GM18861 (cell line): ENCODE measurements at regions not wholly inside any gene's neighbourhood (a gene's known extent, or its start where the extent isn't known, plus 50 kb on each side); places are given as distances from the start of the nearest gene placed in this dataset.

Experiments
- ATAC-seq: cut with Tn5 transposase; IDR thresholded peaks from one replicate; pipeline ENCODE4 v1.9.1; 2021; ENCODE audit not compliant: unreplicated experiment

DNA sequence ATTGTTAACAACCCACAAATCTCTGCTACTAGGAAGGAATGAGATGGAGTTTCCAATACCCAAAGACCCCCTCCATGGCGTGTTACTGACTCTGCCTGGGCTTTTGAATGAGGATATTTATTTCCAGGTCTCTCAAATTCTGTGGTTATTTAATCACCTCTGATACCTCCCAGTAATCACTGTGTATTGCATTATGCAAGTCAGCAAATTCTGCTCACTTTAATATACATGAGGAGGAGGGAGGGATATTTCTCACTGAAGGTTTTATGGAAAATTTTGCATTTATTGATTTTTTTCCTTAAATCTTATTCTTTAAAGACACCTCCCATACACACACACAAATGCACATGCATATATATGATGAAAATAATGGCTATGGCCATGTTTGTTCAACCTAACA, 962.9 kb downstream of the VRK1 start:
- no peak for ATAC-seq

DNA sequence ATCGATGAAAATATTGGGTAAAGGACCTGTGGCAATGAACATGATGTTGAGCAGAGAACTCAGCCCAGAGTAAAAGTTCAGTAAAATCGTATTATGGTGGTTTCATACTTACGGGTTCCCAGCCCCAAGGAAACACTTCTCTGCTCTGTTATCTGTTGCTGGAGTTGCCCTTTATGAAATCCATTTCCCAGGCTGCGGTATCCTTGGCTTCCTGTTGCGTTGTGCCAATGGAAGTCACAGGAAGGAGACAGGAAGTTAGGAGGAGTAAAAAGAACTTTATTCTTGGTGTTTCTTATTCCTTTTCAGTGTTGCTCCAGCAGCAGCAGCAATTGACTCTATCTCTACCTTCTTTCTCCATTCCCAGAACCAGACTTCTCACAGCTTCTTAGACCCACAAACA, 965.2 kb downstream of the VRK1 start:
- ATAC-seq = no peak

DNA sequence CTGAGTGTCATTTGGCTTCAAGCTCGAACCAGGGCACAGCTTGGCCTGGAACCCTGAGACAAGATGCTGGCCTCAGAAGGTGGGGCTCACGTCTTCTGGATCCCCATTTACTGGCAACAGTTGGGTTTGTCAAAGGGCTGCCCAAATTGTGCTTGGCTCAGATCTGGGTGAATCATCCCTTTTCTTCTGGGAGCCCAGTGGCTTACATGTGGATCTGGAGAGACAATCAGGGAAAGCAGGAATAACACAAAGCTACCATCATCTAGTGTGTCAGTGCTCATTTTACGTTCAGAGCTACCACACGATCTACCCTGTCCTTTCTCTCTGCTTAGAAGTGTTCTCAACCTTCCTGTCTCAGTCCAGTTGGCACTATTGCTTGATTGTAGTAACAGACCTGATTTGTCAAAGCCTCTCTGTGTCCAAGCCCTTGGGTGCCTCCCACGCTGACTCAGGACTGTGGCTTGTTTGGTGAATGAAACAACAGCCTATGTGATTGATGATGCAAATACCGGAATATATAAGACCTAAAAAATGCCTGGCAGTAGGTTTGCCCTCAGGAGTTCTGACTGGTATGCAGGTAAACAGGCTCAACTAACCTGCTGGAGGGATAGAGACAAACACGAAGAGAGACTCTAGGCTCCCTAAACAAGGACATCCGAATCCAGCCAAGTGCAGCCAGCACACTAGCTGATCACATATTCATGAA, 974.3 kb downstream of the VRK1 start:
- ATAC-seq = no peak

DNA sequence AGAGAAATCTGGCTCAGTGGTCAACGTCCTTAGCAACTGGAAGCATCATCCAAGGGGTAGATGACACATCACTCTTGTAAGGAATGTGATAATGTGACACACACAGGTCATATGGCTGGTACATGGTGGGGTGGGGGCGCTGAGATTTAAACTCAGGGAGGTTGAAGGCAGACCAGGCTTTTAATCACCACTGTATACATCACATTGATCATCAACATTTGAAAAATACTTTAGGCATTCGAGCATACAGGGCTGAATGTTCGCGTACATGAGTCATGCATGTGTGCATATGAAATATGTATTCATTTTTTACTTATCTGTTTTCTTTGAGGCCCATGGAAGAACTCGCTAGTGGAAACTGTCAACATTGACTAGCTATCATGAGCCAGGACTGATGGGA, 976.4 kb downstream of the VRK1 start:
- ATAC-seq = no peak

DNA sequence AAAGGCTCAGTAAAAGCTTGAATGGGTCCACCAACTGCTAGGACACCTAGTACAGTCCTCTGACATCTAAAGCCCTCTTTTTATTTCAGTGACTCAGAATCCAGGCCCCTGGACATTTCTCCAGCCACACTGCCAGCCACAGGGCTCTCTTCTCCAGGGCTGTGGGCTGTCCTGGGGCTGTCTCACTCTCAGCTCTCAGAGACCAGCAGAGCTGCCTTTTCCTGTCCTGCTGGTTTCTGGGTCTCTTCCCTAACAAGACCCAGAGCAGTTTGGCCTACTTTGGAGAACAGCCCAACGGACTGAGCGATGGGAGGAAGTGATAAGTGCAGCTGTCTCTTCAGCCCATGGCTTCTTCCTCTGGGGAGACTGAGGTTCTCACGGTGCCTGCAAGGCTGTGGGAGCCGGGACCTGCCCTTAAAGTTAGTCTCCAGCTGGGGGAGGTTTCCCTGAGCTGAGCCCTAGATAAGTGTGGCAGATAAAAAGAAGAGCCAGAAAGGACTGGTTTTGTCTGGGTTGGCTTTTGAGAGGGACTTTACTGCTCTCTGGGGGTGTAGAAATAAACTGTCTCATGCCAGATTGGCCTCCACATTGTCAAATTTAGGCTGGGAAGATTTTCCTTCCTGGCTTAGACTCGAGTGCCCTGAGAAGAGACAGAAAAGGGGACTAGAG, 979.8 kb downstream of the VRK1 start:
- no peak for ATAC-seq

DNA sequence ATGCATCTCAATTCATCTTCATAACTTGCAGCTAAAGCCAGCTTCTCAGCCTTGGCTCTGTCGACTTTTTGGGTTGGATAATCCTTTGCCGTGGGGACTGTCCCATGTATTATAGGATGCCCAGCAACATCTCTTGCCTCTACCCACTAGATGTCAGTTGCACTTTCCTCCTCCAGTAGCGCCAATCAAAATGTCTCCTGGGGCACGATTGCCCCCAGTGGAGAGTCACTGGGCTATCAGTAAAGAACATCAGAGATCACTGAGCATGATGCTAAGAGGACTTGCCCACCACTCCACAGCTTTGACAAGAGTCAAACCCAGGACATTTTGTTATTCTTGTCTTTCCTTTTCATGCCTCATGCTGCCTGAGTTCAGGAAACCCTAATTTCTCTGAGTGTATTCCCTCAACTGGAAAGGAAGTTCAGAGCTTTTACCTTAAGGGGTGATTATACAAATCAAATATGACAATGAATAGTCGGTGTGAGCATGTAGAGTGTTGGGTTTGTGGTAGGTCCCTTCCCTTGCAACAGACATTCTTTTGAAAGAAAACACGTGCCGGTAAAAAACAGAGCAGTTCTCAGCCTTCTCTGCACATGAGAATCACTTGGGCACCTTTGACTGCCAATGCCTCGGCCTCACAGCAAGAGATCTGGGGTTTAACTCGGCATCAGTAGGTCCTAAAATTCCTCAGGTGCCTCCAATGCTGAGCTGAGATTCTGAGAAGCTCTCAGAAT, 980.6 kb downstream of the VRK1 start:
- ATAC-seq = no peak

DNA sequence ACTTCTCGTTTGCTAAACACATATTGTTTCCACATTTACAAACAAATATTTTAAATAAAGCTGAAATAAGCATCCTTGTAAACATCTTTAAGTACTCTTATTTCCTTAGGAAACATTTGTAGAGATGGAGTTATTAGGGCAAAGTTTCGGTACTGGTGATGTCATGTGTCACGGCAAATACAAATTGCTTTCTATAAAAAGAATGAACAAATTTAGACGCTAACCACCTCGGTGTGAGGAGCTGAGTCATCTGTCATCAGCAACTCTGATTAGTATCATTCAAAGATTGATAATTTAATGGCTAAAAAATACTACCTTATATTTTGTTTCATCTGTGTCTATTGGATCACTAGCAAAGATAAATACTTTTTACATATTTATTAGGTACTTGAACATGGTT, 982.0 kb downstream of the VRK1 start:
- ATAC-seq = no peak

DNA sequence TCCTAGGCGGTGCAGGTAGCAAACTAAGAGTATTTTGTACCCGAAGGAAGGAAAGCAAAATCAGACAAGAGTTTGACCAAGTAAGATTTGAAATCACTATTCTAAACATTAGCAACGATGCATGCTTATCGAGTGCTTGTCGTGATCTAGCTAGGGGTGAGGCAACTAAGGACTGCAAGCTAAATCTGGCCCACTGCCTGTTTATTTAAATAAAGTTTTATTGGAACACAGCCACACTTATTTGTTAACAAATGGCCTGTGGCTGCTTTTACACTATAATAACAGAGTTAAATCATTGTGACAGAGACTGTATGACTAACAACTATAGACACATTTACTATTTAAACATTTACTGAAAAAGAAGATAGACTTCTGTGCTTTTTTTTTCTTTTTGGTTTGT, 983.6 kb downstream of the VRK1 start:
- no peak for ATAC-seq

DNA sequence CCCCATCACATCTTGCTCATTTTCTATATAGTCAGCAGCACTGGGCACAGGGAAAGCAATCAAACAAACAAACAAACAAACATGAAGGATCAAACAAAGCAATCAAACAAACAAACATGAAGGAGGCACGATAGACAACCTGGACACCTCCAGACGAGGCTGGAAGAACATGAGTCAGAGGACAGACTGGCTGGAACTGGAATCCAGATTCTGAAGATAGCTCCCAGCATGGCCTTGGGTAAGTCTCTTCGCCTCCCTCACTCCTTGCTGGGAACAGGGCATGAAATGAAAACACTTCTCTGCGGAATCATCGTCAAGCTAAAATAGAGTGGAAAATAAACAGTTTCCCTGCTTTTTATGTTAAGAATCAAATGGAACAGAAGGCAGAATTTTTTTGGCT, 984.8 kb downstream of the VRK1 start:
- ATAC-seq = no peak

DNA sequence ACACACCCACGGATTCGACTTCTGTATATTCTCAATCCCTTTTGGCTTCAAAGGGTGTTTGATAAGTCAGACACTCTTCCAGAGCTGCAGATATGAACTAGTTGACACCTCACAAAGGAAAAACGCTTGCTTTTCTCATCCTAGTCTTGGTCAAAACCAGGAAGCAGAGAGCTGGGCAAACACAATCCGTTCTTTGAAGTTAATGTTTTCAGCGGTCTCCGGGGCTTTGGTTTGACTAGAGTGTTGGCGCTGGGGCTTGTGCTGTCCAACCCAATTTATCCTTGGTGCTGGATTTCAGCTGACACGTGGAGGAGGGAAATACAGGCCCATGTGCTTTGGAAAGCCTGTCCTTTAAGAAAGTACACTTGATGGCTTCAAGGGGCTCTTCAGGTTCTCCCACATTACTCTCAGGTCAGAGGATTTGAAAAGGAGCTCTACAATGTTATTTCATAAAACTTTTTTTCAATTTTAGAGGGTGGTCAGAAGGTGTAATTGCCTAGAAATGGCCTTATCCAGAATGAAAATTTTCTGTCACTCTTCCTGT, 985.8 kb downstream of the VRK1 start:
- ATAC-seq = no peak

DNA sequence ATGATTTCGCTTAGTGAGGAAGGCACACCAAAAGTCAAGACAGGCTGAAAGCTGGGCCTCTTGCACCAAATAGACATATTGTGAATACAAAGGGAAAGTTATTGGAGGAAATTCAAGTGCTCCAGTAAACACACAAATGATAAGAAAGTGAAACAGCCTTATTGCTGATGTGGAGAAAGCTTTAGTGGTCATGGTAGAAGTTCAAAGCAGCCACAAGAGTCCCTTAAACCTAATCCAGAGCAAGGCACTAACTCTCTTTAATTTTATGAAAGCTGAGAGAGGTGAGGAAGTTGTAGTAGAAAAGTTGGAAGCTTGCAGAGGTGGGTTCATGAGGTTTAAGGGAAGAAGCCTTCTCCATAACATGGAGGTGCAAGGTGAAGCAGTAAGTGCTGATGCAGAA, 988.3 kb downstream of the VRK1 start:
- no peak for ATAC-seq

DNA sequence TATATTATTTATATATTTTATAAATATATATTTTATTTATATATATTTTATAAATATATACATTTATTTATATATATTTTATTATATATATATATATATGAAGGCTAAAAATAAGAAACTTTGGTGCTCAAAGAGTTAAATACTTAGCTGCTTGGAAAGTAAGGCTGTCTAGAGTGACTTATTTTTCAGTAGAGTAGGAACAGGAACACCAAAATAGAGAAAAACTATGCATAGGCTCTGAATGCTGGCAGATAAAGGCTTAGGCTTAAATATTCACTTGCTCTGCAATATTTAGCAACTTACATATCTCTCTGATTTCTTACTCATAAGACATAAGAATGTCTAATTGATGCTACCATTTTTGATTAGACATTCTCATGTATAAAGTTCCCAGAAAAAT, 991.2 kb downstream of the VRK1 start:
- ATAC-seq = no peak

DNA sequence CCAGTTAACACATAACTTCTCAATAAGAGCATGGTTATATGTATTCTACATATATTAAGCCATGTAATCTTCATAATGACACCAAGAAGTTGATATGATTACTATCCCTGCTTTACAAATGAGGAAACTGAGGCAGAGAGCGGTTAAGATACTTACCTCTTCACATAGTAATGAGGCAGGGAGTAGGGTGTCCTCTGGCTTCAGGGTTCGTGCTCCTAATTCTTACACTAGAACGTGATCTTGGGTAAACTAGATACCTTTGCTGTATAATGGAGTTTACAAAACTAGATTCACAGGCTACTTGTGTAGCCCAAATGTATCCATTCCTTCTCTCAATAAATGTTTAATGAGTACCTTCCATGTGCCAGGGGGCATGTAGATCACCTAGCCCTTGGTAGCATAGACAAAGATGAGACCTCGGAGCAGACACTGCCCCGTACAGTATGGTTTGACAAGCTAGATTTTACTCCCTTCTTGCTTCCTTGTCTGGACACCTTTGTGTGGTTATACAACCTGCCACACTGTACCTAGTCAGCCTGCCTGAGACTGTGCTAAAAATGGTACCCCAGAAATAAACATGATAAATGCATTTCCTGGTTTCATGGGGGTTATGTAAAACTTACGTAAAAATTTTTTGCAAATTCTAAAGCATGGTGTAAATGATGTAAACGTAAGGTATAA, 991.8 kb downstream of the VRK1 start:
- no peak for ATAC-seq

DNA sequence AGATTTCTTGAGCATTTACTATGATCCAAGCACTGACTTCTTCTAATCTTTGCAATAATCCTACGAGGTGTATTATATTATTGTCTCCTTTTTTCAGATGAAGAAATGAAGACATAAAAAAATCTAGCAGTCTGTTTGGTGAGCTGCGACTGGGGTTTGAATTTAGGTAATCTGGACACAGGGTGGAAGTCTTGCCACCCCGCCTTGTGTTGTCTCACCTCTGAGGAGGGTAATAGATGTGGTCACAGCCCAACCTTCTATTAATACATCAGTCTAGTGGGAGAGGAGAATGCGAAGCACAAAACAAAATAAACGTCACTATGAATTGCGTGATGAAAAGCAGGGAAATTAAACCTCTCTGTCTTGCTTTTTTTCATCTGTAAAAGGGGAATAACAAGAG, 993.9 kb downstream of the VRK1 start:
- ATAC-seq = no peak

DNA sequence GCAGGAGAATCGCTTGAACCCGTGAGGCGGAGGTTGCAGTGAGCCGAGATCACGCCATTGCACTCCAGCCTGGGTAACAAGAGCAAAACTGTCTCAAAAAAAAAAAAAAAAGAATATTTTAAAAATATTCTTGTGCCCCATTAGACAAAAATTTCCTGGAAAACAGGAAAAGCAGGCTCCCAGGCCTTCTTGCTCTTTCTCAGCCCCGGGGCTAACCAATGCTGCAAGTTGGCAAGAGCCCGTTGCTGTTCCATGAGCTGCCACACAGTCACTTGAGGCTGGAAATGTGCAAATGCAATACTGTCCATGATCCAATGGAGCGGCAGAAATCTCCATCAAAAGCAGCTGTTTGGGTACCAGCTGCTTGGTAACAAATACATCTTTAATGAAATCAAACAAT, 994.7 kb downstream of the VRK1 start:
- no peak for ATAC-seq

DNA sequence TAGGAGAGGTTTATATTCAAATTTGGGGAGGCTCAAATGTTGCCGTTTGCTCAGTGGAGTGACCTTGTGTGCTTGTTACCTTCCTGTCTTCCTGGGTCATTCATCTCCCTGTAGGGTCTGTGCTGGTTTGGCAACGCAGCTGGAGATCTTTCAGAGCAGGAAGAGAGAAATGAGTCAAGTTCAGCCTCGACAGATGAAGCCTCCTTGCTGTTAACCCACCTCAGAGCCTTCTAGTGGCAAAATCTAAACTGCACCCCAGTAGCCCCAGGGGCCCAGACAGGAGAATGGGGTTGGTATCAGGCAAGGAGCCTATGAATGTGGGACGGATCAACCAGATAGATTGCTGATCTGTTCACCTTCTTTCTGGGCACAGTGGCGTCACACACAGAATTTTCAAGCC, 999.3 kb downstream of the VRK1 start:
- ATAC-seq = no peak

DNA sequence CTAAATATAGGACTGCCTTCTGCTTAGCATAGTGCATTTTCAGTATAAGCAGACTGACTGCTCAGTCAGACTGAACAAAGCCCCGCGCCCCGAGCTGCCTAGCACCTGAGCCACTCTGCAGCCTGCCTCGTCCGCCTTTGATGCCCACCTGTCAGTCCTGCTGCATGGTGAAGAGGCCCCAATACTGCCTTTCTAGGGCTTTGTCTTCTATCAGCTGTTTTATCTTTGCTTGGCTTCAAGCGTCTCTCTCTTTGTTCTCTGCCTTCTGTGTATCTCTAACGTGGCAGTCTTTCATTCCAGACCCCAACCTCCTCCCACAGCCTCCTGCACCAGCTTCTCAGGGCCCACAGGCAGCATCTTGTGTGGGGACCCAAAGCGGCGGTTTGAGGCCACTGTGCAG, 1001.0 kb downstream of the VRK1 start:
- ATAC-seq = no peak

DNA sequence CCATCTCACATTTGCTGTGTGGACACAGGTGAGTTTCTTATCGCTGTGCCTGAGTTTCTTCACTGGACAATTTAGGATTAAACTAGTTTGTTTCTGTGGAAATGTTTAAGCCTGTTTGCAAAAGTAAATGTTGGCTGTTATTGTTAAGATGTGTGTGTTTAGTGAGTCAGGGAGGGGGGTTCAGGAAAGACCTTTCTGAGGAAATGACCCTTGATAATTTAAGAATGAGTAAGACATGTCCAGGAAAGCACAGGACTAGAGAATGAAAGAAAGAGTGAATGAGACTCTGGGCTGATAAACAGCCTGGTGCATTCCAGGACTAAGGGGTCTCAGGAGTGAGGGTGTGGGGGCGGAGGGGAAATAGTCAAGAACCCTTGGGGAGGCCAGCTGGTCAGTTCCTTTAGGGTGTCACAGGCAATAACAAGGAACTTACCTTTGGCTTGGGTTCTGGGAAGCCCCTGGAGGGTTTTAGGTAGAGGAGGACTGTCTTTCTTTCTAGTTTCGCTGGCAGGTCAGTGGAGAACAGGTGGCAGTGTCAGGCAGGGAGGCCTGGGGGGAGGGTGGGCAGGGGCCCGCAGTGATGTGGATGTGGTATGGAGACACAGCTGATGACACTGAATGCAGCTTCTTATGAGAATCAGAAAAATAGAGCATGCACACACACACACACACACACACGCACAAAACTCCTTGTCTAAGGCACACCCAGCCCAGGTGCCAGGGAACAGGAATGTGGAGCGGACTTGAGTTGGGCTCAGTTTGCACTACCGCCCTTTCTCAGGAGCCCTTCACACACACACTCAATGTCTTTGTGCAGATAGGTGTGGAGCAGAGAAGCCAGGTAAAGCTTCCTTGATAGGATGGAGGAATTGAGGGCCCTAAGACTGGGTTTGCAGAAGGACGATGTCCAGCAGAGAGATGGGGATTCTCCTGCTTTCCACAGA, 1005.5 kb downstream of the VRK1 start:
- no peak for ATAC-seq

DNA sequence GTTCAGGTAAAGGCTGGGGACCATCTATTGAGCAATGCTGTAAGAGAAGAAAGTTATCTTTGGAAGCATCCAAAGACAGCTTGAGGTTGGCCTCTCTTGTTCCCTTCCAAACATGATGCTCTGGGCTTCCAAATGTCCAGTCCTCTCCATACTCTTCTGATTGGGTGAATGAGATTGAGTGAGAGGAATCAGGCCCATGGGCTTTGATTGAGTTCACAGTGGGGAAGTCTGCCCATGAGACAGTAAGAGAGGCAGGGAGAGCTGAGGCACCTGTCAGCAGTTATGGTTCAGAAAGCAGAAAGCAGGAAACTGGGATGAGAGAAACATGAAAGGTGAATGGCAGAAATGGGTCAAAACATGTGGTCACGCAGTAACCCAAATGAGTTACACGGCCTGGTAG, 1006.9 kb downstream of the VRK1 start:
- no peak for ATAC-seq

DNA sequence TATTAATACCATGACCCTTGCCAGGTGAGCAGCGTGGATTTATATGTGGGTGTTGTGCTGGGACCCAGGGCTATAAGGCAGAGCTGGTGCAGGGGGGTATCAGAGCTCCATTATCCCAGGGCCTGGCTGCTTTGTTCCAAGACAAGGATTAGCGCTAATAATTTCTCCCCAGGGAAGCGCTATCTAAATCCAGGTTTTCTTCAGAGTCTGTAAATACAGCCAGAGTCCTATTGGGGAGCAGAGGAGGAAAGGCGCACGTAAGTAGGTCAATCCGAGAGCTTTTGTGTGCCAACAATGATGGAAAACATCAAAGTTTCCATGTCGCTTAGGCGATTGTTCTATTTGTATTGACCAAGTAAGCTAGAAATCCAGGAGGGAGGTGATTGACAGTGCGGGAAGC, 1009.7 kb downstream of the VRK1 start:
- ATAC-seq = no peak
